ENCODE measurements at regions not wholly inside any gene's neighbourhood (a gene's known extent, or its start where the extent isn't known, plus 50 kb on each side); places are given as distances from the start of the nearest gene placed in this dataset.
A peak's percentile ranks its signal among the peaks of the same experiment; 100 is the strongest.

DNA sequence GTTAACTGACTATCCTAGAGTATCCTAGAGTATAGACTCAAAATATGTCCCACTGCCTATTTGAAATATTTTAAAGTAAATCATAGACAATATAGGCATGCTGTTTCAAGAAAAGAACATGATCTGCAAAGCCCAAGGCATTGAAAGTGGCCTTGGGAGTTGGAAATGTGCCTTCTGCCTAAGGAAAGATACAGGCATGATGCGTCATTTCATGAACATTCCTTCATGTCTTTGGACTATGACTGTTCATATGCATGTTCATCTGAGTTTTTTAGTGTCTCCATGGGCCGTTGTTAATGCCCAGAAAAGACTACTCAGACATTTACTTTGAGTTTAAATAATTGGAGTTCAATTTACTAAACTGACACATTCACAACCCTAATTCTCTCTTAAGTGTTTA lies 69.7 kb upstream of the PRDM11 start:
- no peak for DNase-seq (ENCODE audit: low read depth in 1 of 2, low spot score in 1 of 2)
- Histone ChIP-seq H3K4me3 (replicated peaks; ENCODE audit: insufficient read depth, low read length) (no peak overlapping the region), H3K27me3 (ENCODE audit: insufficient read depth, poor library complexity, severe bottlenecking) (no peaks in the 10 kb centered on the region), H3K27ac (replicated peaks) (no peak overlapping the region)
- TF ChIP-seq, protein P1, sequence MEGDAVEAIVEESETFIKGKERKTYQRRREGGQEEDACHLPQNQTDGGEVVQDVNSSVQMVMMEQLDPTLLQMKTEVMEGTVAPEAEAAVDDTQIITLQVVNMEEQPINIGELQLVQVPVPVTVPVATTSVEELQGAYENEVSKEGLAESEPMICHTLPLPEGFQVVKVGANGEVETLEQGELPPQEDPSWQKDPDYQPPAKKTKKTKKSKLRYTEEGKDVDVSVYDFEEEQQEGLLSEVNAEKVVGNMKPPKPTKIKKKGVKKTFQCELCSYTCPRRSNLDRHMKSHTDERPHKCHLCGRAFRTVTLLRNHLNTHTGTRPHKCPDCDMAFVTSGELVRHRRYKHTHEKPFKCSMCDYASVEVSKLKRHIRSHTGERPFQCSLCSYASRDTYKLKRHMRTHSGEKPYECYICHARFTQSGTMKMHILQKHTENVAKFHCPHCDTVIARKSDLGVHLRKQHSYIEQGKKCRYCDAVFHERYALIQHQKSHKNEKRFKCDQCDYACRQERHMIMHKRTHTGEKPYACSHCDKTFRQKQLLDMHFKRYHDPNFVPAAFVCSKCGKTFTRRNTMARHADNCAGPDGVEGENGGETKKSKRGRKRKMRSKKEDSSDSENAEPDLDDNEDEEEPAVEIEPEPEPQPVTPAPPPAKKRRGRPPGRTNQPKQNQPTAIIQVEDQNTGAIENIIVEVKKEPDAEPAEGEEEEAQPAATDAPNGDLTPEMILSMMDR (IDR thresholded peaks at IDR 0.05; ENCODE audit: insufficient read depth, low read length), result no peak
- no peak for TF ChIP-seq GABPA (IDR thresholded peaks at IDR 0.05; ENCODE audit: low read depth)

DNA sequence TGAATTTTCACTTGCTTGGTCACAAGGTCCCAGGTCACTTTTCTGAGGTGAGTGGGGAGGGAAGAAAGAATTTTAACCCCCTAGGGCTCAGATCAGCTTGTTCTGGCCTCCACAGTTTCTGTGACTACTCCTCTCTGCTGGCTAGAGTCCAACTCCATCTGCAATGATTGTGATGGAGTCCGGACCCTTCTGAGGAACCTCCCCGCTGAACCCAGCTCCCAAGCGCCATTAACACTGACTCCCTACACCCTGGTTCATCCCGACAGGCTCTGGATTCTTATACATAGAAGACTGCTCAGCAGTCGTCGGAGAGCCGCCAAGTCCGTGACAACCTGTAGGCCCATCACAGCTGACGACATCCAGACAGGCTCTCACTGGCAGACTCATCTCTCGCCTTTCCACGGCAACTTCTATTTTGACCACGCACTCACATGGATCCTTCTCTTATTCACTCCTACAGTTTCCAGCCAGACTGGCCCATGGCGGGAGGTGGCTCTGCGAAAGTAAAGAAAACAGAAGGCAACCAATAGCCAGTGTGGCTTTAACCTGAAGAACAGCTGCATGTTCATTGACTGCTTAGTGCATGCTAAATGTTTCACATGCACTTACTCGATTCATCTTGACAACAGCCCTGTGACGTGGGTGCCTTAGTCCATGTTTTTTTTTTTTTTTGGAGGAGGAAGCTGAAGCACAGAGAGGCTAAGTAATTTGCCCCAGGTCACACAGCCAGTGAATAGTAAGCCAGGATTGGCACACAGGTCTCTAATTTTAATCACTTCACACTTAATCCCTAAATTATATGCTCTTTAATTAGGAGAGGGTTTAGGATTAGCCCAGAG lies 68.0 kb upstream of the PRDM11 start:
- Histone ChIP-seq H3K27me3 (ENCODE audit: insufficient read depth, poor library complexity, severe bottlenecking) (no peaks in the 10 kb centered on the region), H3K4me3 (replicated peaks; ENCODE audit: insufficient read depth, low read length) (no peak overlapping the region), H3K27ac (replicated peaks) (peak overlapping the region; percentile 73)
- DNase-seq (ENCODE audit: low read depth in 1 of 2, low spot score in 1 of 2), result no peak
- no peak for TF ChIP-seq SPI1 (IDR thresholded peaks at IDR 0.05; ENCODE audit: borderline replicate concordance, low read depth)
- TF ChIP-seq, protein P2, sequence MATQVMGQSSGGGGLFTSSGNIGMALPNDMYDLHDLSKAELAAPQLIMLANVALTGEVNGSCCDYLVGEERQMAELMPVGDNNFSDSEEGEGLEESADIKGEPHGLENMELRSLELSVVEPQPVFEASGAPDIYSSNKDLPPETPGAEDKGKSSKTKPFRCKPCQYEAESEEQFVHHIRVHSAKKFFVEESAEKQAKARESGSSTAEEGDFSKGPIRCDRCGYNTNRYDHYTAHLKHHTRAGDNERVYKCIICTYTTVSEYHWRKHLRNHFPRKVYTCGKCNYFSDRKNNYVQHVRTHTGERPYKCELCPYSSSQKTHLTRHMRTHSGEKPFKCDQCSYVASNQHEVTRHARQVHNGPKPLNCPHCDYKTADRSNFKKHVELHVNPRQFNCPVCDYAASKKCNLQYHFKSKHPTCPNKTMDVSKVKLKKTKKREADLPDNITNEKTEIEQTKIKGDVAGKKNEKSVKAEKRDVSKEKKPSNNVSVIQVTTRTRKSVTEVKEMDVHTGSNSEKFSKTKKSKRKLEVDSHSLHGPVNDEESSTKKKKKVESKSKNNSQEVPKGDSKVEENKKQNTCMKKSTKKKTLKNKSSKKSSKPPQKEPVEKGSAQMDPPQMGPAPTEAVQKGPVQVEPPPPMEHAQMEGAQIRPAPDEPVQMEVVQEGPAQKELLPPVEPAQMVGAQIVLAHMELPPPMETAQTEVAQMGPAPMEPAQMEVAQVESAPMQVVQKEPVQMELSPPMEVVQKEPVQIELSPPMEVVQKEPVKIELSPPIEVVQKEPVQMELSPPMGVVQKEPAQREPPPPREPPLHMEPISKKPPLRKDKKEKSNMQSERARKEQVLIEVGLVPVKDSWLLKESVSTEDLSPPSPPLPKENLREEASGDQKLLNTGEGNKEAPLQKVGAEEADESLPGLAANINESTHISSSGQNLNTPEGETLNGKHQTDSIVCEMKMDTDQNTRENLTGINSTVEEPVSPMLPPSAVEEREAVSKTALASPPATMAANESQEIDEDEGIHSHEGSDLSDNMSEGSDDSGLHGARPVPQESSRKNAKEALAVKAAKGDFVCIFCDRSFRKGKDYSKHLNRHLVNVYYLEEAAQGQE (IDR thresholded peaks at IDR 0.05; ENCODE audit: insufficient replicate concordance, low read depth), result no peak
- TF ChIP-seq, protein P1 (IDR thresholded peaks at IDR 0.05; ENCODE audit: insufficient read depth, low read length), result no peak
- no peak for TF ChIP-seq GABPA (IDR thresholded peaks at IDR 0.05; ENCODE audit: low read depth)
- no peak for TF ChIP-seq POLR2AphosphoS5 (IDR thresholded peaks at IDR 0.05; ENCODE audit: low read depth)

DNA sequence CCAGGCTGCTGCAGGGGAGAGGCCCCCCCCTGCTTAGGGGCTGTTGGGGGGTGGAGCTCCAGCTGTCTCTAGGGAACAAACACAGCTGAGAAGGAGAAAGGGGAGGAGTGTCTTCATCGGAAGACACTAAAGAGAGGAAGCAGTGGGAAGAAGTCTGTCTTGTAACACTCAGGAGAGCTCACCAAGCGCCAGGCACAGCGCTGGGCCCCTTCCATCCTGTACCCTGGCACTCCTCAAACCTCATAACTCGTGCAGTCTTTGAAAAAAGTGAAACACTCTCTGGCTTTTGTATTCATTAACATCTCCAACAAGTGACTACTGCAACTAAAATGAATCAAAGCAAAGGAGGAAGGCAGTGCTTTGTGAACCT lies 67.4 kb upstream of the PRDM11 start:
- H3K27ac ChIP-seq (replicated peaks), result peak overlapping the region; percentile 73
- TF ChIP-seq SPI1 (IDR thresholded peaks at IDR 0.05; ENCODE audit: borderline replicate concordance, low read depth), result peak; percentile 27; the same call in 1 of the 2 replicates
- TF ChIP-seq, protein P2 (IDR thresholded peaks at IDR 0.05; ENCODE audit: insufficient replicate concordance, low read depth), result no peak
- H3K4me3 ChIP-seq (replicated peaks; ENCODE audit: insufficient read depth, low read length), result no peak overlapping the region
- DNase-seq (ENCODE audit: low read depth in 1 of 2, low spot score in 1 of 2), result peak in 1 of 2 experiments; percentile 60
- H3K27me3 ChIP-seq (ENCODE audit: insufficient read depth, poor library complexity, severe bottlenecking), result no peaks in the 10 kb centered on the region

DNA sequence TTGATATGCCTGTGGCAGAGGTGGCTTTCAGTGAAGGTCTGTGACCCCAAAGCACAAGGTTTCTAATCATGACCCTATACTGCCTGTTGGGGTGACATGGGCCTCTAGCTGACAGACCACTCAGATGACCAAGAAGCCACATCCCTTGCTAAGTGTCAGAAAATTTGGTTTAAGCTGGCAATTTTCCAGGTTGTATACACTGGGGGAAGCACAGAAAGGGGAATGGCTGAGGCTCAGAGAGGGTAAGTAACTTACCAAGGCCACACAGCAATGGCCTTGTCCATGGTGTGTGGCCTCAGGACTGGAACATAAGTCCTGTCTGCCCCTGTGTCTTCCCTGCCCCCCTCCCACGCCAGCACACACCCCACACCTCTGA lies 66.9 kb upstream of the PRDM11 start:
- H3K4me3 ChIP-seq (replicated peaks; ENCODE audit: insufficient read depth, low read length), result no peak overlapping the region
- DNase-seq (ENCODE audit: low read depth in 1 of 2, low spot score in 1 of 2), result no peak
- H3K27me3 ChIP-seq (ENCODE audit: insufficient read depth, poor library complexity, severe bottlenecking), result no peaks in the 10 kb centered on the region
- TF ChIP-seq SPI1 (IDR thresholded peaks at IDR 0.05; ENCODE audit: borderline replicate concordance, low read depth) (no peak), GABPA (IDR thresholded peaks at IDR 0.05; ENCODE audit: low read depth) (no peak), POLR2AphosphoS5 (IDR thresholded peaks at IDR 0.05; ENCODE audit: low read depth) (no peak)
- TF ChIP-seq, protein P1 (IDR thresholded peaks at IDR 0.05; ENCODE audit: insufficient read depth, low read length), result no peak
- peak overlapping the region; percentile 73 for H3K27ac ChIP-seq (replicated peaks)

Data from HL-60 (cell line).